ENCODE measurements at regions not wholly inside any gene's neighbourhood (a gene's known extent, or its start where the extent isn't known, plus 50 kb on each side); places are given as distances from the start of the nearest gene placed in this dataset.

- Histone ChIP-seq H3K27ac (ENCODE audit: low read depth, low read length) (no peak overlapping the region), H3K4me1 (ENCODE audit: control insufficient read depth in 1 of 2, insufficient read depth in 2 of 2, low read length in 2 of 2) (no peaks in the 10 kb centered on the region), H3K27me3 (ENCODE audit: control insufficient read depth in 1 of 2, insufficient read depth in 2 of 2, low read length in 2 of 2) (peaks cover 0 to 5% of the 10 kb centered on the region in 2 donors), H3K36me3 (ENCODE audit: control insufficient read depth in 1 of 2, insufficient read depth in 2 of 2, low read length in 2 of 2) (no peaks in the 10 kb centered on the region), H3K4me3 (ENCODE audit: low read depth in 1 of 2, low read length in 2 of 2) (no peak overlapping the region), H3K9ac (ENCODE audit: low read depth in 1 of 2, low read length in 2 of 2) (no peak overlapping the region), H3K9me3 (ENCODE audit: control insufficient read depth in 1 of 2, low read length in 2 of 2) (no peaks in the 10 kb centered on the region)
Observed at GRCh38 chr2:5983511-5984272, 291.5 kb downstream of the SOX11 start.

GRCh38 chr2:5984273-5984655 is 292.1 kb downstream of the SOX11 start:
- H3K27ac ChIP-seq (ENCODE audit: low read depth, low read length): no peak overlapping the region
- peaks cover 0 to 5% of the 10 kb centered on the region in 2 donors for H3K27me3 ChIP-seq (ENCODE audit: control insufficient read depth in 1 of 2, insufficient read depth in 2 of 2, low read length in 2 of 2)
- H3K4me3 ChIP-seq (ENCODE audit: low read depth in 1 of 2, low read length in 2 of 2): no peak overlapping the region
- no peaks in the 10 kb centered on the region for H3K9me3 ChIP-seq (ENCODE audit: control insufficient read depth in 1 of 2, low read length in 2 of 2)
- no peaks in the 10 kb centered on the region for H3K4me1 ChIP-seq (ENCODE audit: control insufficient read depth in 1 of 2, insufficient read depth in 2 of 2, low read length in 2 of 2)
- no peaks in the 10 kb centered on the region for H3K36me3 ChIP-seq (ENCODE audit: control insufficient read depth in 1 of 2, insufficient read depth in 2 of 2, low read length in 2 of 2)
- no peak overlapping the region for H3K9ac ChIP-seq (ENCODE audit: low read depth in 1 of 2, low read length in 2 of 2)

GRCh38 chr2:5984946-5985345 is 292.8 kb downstream of the SOX11 start:
- H3K4me3 ChIP-seq (ENCODE audit: low read depth in 1 of 2, low read length in 2 of 2): no peak overlapping the region
- no peaks in the 10 kb centered on the region for H3K36me3 ChIP-seq (ENCODE audit: control insufficient read depth in 1 of 2, insufficient read depth in 2 of 2, low read length in 2 of 2)
- no peak overlapping the region for H3K27ac ChIP-seq (ENCODE audit: low read depth, low read length)
- H3K9ac ChIP-seq (ENCODE audit: low read depth in 1 of 2, low read length in 2 of 2): no peak overlapping the region
- H3K27me3 ChIP-seq (ENCODE audit: control insufficient read depth in 1 of 2, insufficient read depth in 2 of 2, low read length in 2 of 2): peaks cover 0 to 5% of the 10 kb centered on the region in 2 donors
- no peaks in the 10 kb centered on the region for H3K4me1 ChIP-seq (ENCODE audit: control insufficient read depth in 1 of 2, insufficient read depth in 2 of 2, low read length in 2 of 2)
- no peaks in the 10 kb centered on the region for H3K9me3 ChIP-seq (ENCODE audit: control insufficient read depth in 1 of 2, low read length in 2 of 2)

GRCh38 chr2:5985536-5986385 is 293.6 kb downstream of the SOX11 start:
- Histone ChIP-seq H3K27me3 (ENCODE audit: control insufficient read depth in 1 of 2, insufficient read depth in 2 of 2, low read length in 2 of 2) (peaks cover 0 to under 1% of the 10 kb centered on the region in 2 donors), H3K4me3 (ENCODE audit: low read depth in 1 of 2, low read length in 2 of 2) (no peak overlapping the region), H3K36me3 (ENCODE audit: control insufficient read depth in 1 of 2, insufficient read depth in 2 of 2, low read length in 2 of 2) (no peaks in the 10 kb centered on the region), H3K27ac (ENCODE audit: low read depth, low read length) (no peak overlapping the region), H3K4me1 (ENCODE audit: control insufficient read depth in 1 of 2, insufficient read depth in 2 of 2, low read length in 2 of 2) (no peaks in the 10 kb centered on the region), H3K9me3 (ENCODE audit: control insufficient read depth in 1 of 2, low read length in 2 of 2) (no peaks in the 10 kb centered on the region), H3K9ac (ENCODE audit: low read depth in 1 of 2, low read length in 2 of 2) (no peak overlapping the region)

- H3K27ac ChIP-seq (ENCODE audit: low read depth, low read length): no peak overlapping the region
Observed at GRCh38 chr2:5986801-5987787, 294.9 kb downstream of the SOX11 start.

GRCh38 chr2:5988120-5988519 is 295.9 kb downstream of the SOX11 start:
- H3K4me3 ChIP-seq (ENCODE audit: low read depth in 1 of 2, low read length in 2 of 2): no peak overlapping the region
- H3K9me3 ChIP-seq (ENCODE audit: control insufficient read depth in 1 of 2, low read length in 2 of 2): no peaks in the 10 kb centered on the region
- H3K27ac ChIP-seq (ENCODE audit: low read depth, low read length): no peak overlapping the region
- no peaks in the 10 kb centered on the region for H3K36me3 ChIP-seq (ENCODE audit: control insufficient read depth in 1 of 2, insufficient read depth in 2 of 2, low read length in 2 of 2)
- no peak overlapping the region for H3K9ac ChIP-seq (ENCODE audit: low read depth in 1 of 2, low read length in 2 of 2)
- H3K27me3 ChIP-seq (ENCODE audit: control insufficient read depth in 1 of 2, insufficient read depth in 2 of 2, low read length in 2 of 2): no peaks in the 10 kb centered on the region
- no peaks in the 10 kb centered on the region for H3K4me1 ChIP-seq (ENCODE audit: control insufficient read depth in 1 of 2, insufficient read depth in 2 of 2, low read length in 2 of 2)

More at GRCh38 chr2:5986801-5987787, 294.9 kb downstream of the SOX11 start:
- Histone ChIP-seq H3K4me3 (ENCODE audit: low read depth in 1 of 2, low read length in 2 of 2) (no peak overlapping the region), H3K9ac (ENCODE audit: low read depth in 1 of 2, low read length in 2 of 2) (no peak overlapping the region), H3K36me3 (ENCODE audit: control insufficient read depth in 1 of 2, insufficient read depth in 2 of 2, low read length in 2 of 2) (no peaks in the 10 kb centered on the region), H3K27me3 (ENCODE audit: control insufficient read depth in 1 of 2, insufficient read depth in 2 of 2, low read length in 2 of 2) (no peaks in the 10 kb centered on the region), H3K9me3 (ENCODE audit: control insufficient read depth in 1 of 2, low read length in 2 of 2) (no peaks in the 10 kb centered on the region), H3K4me1 (ENCODE audit: control insufficient read depth in 1 of 2, insufficient read depth in 2 of 2, low read length in 2 of 2) (no peaks in the 10 kb centered on the region)

- no peaks in the 10 kb centered on the region for H3K36me3 ChIP-seq (ENCODE audit: control insufficient read depth in 1 of 2, insufficient read depth in 2 of 2, low read length in 2 of 2)
- H3K4me3 ChIP-seq (ENCODE audit: low read depth in 1 of 2, low read length in 2 of 2): no peak overlapping the region
- H3K9me3 ChIP-seq (ENCODE audit: control insufficient read depth in 1 of 2, low read length in 2 of 2): no peaks in the 10 kb centered on the region
- no peaks in the 10 kb centered on the region for H3K27me3 ChIP-seq (ENCODE audit: control insufficient read depth in 1 of 2, insufficient read depth in 2 of 2, low read length in 2 of 2)
- no peak overlapping the region for H3K27ac ChIP-seq (ENCODE audit: low read depth, low read length)
- no peak overlapping the region for H3K9ac ChIP-seq (ENCODE audit: low read depth in 1 of 2, low read length in 2 of 2)
- no peaks in the 10 kb centered on the region for H3K4me1 ChIP-seq (ENCODE audit: control insufficient read depth in 1 of 2, insufficient read depth in 2 of 2, low read length in 2 of 2)
Observed at GRCh38 chr2:5990086-5990485, 297.9 kb downstream of the SOX11 start.

GRCh38 chr2:5991305-5991968 is 299.3 kb downstream of the SOX11 start:
- Histone ChIP-seq H3K9ac (ENCODE audit: low read depth in 1 of 2, low read length in 2 of 2) (no peak overlapping the region), H3K4me3 (ENCODE audit: low read depth in 1 of 2, low read length in 2 of 2) (no peak overlapping the region), H3K36me3 (ENCODE audit: control insufficient read depth in 1 of 2, insufficient read depth in 2 of 2, low read length in 2 of 2) (no peaks in the 10 kb centered on the region), H3K4me1 (ENCODE audit: control insufficient read depth in 1 of 2, insufficient read depth in 2 of 2, low read length in 2 of 2) (no peaks in the 10 kb centered on the region), H3K9me3 (ENCODE audit: control insufficient read depth in 1 of 2, low read length in 2 of 2) (no peaks in the 10 kb centered on the region), H3K27ac (ENCODE audit: low read depth, low read length) (no peak overlapping the region), H3K27me3 (ENCODE audit: control insufficient read depth in 1 of 2, insufficient read depth in 2 of 2, low read length in 2 of 2) (no peaks in the 10 kb centered on the region)

GRCh38 chr2:5995832-5996231 is 303.6 kb downstream of the SOX11 start:
- Histone ChIP-seq H3K27me3 (ENCODE audit: control insufficient read depth in 1 of 2, insufficient read depth in 2 of 2, low read length in 2 of 2) (no peaks in the 10 kb centered on the region), H3K27ac (ENCODE audit: low read depth, low read length) (no peak overlapping the region), H3K4me3 (ENCODE audit: low read depth in 1 of 2, low read length in 2 of 2) (no peak overlapping the region), H3K4me1 (ENCODE audit: control insufficient read depth in 1 of 2, insufficient read depth in 2 of 2, low read length in 2 of 2) (no peaks in the 10 kb centered on the region), H3K36me3 (ENCODE audit: control insufficient read depth in 1 of 2, insufficient read depth in 2 of 2, low read length in 2 of 2) (no peaks in the 10 kb centered on the region), H3K9ac (ENCODE audit: low read depth in 1 of 2, low read length in 2 of 2) (no peak overlapping the region), H3K9me3 (ENCODE audit: control insufficient read depth in 1 of 2, low read length in 2 of 2) (no peaks in the 10 kb centered on the region)

Measured in duodenal mucosa (tissue), 2 donors.